IPS-18a (cell line): ENCODE measurements at regions not wholly inside any gene's neighbourhood (a gene's known extent, or its start where the extent isn't known, plus 50 kb on each side); places are given as distances from the start of the nearest gene placed in this dataset.

Experiments
- H3K27ac ChIP-seq: one replicate; pipeline ENCODE4 v1.5.1; 2013; ENCODE audit warnings: low read length
- H3K27me3 ChIP-seq: one replicate; pipeline ENCODE4 v1.6.1; 2013; ENCODE audit warnings: mild to moderate bottlenecking, low read length; ENCODE audit not compliant: control insufficient read depth, insufficient read depth
- H3K36me3 ChIP-seq: one replicate; pipeline ENCODE4 v1.6.1; 2013; ENCODE audit warnings: low read depth, low read length; ENCODE audit not compliant: control insufficient read depth
- H3K4me1 ChIP-seq: one replicate; pipeline ENCODE4 v1.6.1; 2013; ENCODE audit warnings: low read depth, low read length; ENCODE audit not compliant: control insufficient read depth
- H3K4me3 ChIP-seq: one replicate; pipeline ENCODE4 v1.5.1; 2013; ENCODE audit warnings: low read length
- H3K9ac ChIP-seq: one replicate; pipeline ENCODE4 v1.6.1; 2013; ENCODE audit warnings: mild to moderate bottlenecking, low read length, moderate library complexity
- H3K9me3 ChIP-seq: one replicate; pipeline ENCODE4 v1.6.1; 2013; ENCODE audit warnings: low read depth, low read length; ENCODE audit not compliant: control insufficient read depth

- no peaks in the 10 kb centered on the region for H3K27me3 ChIP-seq
- H3K9me3 ChIP-seq, result no peaks in the 10 kb centered on the region
Observed at GRCh38 chr22:48440673-48441552, 1386.8 kb downstream of the BRD1 start.

GRCh38 chr22:48440176-48440575 is 1387.5 kb downstream of the BRD1 start:
- no peaks in the 10 kb centered on the region for H3K4me1 ChIP-seq
- no peaks in the 10 kb centered on the region for H3K27me3 ChIP-seq
- H3K27ac ChIP-seq, result no peak overlapping the region
- H3K4me3 ChIP-seq, result no peak overlapping the region
- H3K9me3 ChIP-seq, result no peaks in the 10 kb centered on the region
- H3K9ac ChIP-seq, result no peak overlapping the region
- H3K36me3 ChIP-seq, result no peaks in the 10 kb centered on the region

More at GRCh38 chr22:48440673-48441552, 1386.8 kb downstream of the BRD1 start:
- Histone ChIP-seq H3K36me3 (no peaks in the 10 kb centered on the region), H3K27ac (no peak overlapping the region), H3K4me1 (no peaks in the 10 kb centered on the region), H3K9ac (no peak overlapping the region), H3K4me3 (no peak overlapping the region)

DNA sequence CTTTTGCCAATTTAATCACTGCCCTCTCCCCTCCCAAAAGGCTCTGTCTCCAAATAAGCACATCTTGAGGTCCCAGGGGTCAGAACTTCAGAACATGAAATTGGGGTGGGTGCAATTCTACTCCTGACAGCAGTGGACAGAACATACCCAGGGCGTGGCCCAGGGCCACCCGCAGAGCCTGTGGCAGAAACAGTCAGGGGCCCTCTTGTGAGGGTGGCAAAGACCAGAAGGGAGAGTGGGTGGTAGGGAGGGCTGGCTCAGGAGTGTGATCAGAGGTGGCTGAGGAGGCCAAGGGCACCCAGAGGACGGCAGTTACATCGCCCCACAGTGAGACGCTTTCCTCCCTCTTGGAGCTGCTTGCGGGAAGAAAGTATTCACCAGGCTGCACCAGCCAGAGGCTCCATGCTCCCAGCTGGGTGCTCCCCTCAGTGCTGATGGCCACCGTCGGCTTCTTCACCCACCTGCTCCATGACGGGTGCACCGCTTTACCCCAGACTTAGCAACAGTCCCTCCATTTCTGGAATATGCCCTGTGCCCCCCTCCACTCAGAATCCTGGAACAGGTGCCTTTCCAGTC is 1388.0 kb downstream of the BRD1 start:
- Histone ChIP-seq H3K27me3 (no peaks in the 10 kb centered on the region), H3K4me1 (no peaks in the 10 kb centered on the region), H3K36me3 (no peaks in the 10 kb centered on the region), H3K4me3 (no peak overlapping the region), H3K27ac (no peak overlapping the region), H3K9me3 (no peaks in the 10 kb centered on the region), H3K9ac (no peak overlapping the region)

GRCh38 chr22:48438800-48439559 is 1388.7 kb downstream of the BRD1 start:
- H3K36me3 ChIP-seq, result no peaks in the 10 kb centered on the region
- H3K4me3 ChIP-seq, result no peak overlapping the region
- H3K9ac ChIP-seq, result no peak overlapping the region
- H3K4me1 ChIP-seq, result no peaks in the 10 kb centered on the region
- no peaks in the 10 kb centered on the region for H3K9me3 ChIP-seq
- no peak overlapping the region for H3K27ac ChIP-seq
- H3K27me3 ChIP-seq, result no peaks in the 10 kb centered on the region

GRCh38 chr22:48438096-48438495 is 1389.6 kb downstream of the BRD1 start:
- Histone ChIP-seq H3K27ac (no peak overlapping the region), H3K36me3 (no peaks in the 10 kb centered on the region), H3K4me3 (no peak overlapping the region), H3K27me3 (no peaks in the 10 kb centered on the region), H3K4me1 (no peaks in the 10 kb centered on the region), H3K9ac (no peak overlapping the region), H3K9me3 (no peaks in the 10 kb centered on the region)

DNA sequence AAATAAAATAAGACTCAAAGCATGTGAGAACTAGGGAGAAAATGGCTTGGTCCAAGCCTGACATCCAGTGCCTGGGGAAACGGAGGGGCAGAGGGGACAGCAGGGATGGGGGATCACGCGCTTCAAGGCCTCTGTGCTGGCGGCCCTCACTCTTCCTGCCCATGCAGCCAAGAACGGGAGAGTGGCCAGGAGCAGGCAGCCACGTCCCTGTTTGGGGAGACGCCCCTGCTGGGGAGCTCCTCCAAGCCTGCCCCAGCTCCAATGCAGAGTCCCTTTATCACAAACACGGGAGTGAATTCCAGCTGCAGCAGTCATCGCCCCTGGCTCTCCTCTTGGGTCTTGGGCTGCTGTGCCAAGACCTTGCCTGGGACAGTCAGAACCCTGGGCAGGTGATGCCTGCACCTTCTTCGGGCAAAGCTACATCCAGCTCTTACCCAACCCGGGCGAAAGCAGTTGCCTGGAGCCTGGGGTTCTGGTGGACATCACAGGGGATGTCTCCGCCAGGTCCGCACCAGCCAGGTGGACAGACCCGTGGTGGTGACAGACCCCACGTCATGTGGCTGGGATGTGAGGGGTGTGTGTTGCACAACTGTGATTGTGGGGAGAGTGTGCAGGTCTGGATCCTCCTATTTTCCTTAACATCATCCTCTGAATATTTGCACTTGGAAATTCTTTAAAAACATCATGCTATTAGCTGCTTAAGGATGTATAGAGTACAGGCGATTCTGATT is 1391.3 kb downstream of the BRD1 start:
- Histone ChIP-seq H3K9ac (no peak overlapping the region), H3K4me1 (no peaks in the 10 kb centered on the region), H3K36me3 (no peaks in the 10 kb centered on the region), H3K4me3 (no peak overlapping the region), H3K27ac (no peak overlapping the region), H3K27me3 (no peaks in the 10 kb centered on the region), H3K9me3 (no peaks in the 10 kb centered on the region)

GRCh38 chr22:48434868-48435250 is 1392.8 kb downstream of the BRD1 start:
- Histone ChIP-seq H3K36me3 (no peaks in the 10 kb centered on the region), H3K4me1 (no peaks in the 10 kb centered on the region), H3K4me3 (no peak overlapping the region), H3K27ac (no peak overlapping the region), H3K9me3 (no peaks in the 10 kb centered on the region), H3K9ac (no peak overlapping the region), H3K27me3 (no peaks in the 10 kb centered on the region)

- Histone ChIP-seq H3K9ac (no peak overlapping the region), H3K36me3 (no peaks in the 10 kb centered on the region), H3K9me3 (no peaks in the 10 kb centered on the region), H3K4me1 (no peaks in the 10 kb centered on the region), H3K27me3 (no peaks in the 10 kb centered on the region), H3K27ac (no peak overlapping the region), H3K4me3 (no peak overlapping the region)
Observed at GRCh38 chr22:48434156-48434867, 1393.4 kb downstream of the BRD1 start.

DNA sequence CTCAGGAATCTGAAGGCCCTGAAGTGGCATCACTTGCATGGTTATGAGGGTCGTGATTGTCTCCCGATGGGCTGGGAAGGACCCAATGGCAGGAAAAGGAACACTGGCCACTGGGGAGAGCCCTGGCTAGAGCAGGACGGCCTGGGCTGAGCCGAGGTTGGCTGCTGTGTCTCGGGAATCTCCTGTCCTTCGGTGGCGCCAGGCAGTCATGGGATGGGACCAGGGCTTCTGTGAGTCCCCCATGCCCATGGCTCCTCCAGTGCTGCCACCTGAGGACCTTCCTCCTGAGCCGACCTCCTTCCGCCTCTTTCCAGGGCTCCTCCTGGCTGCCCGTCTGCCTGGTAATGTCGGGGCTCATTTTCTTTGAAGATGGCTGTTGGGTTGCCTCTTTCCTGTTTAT is 1394.0 kb downstream of the BRD1 start:
- no peak overlapping the region for H3K27ac ChIP-seq
- H3K9me3 ChIP-seq, result no peaks in the 10 kb centered on the region

DNA sequence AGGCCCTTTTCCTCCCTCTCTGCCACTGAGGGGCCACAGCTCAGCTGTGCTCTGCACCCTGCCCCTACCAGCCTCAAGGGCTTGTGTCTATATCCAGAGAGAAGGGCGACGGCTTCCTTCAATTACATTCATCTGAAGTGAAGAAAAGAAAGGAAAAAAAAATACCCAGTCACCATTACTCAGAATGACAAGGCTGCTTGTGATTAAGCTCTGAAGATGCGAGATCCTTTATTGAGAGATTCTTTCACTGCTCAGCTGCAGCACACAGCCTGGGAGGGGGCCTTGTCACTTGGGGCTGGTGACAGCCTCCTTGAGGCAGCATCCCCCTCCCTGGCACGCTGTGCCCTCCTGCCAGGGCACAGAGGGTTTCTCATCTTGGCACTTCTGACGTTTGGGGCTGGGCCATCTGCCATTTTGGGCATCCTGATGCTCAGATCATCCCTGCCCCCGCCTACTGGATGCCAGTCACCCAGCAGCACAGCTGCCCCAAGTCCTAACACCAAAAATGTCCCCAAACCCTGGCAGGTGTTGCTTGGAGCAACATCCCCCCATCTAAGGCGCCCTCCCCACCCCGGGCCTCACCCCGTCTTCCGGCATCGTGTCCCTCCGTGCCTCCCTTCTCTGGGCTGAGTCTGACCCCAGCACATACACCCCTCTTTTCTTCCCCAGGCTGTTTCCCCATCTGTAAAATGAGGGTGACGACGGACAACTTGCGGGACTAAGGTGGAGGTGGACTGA is 1394.7 kb downstream of the BRD1 start:
- no peaks in the 10 kb centered on the region for H3K36me3 ChIP-seq
- H3K9ac ChIP-seq, result no peak overlapping the region
- H3K4me3 ChIP-seq, result no peak overlapping the region
- H3K4me1 ChIP-seq, result no peaks in the 10 kb centered on the region
- no peaks in the 10 kb centered on the region for H3K9me3 ChIP-seq
- H3K27ac ChIP-seq, result no peak overlapping the region
- no peaks in the 10 kb centered on the region for H3K27me3 ChIP-seq

More for the DNA sequence above, 1394.0 kb downstream of the BRD1 start:
- Histone ChIP-seq H3K4me1 (no peaks in the 10 kb centered on the region), H3K36me3 (no peaks in the 10 kb centered on the region), H3K4me3 (no peak overlapping the region), H3K9ac (no peak overlapping the region), H3K27me3 (no peaks in the 10 kb centered on the region)
